ENCODE measurements at regions not wholly inside any gene's neighbourhood (a gene's known extent, or its start where the extent isn't known, plus 50 kb on each side); places are given as distances from the start of the nearest gene placed in this dataset.

DNA sequence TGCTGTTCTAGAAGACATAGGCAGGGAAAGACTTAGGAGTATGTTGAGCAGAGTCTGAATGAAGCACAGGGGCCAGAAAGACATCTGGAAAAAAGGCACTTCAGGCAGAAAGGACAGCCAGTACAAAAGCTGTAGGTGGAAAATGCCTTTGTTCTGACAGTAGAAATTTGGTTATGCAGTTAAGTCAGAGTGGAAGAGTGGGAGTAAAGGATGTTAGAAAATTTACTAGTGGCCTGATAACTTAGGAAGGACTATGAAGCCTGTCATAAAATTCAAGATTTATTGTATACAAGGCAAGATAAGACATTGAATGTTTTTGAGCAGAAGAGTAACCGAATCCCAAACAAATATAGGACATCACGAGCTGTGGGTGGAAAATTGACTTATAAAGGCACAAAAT is 987.9 kb downstream of the PLA2G4A start:
- TF ChIP-seq RFX5 (IDR thresholded peaks at IDR 0.05) (no peak), KDM5A (IDR thresholded peaks at IDR 0.05) (no peak)
- TF ChIP-seq, protein P1, sequence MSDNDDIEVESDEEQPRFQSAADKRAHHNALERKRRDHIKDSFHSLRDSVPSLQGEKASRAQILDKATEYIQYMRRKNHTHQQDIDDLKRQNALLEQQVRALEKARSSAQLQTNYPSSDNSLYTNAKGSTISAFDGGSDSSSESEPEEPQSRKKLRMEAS (IDR thresholded peaks at IDR 0.05) = no peak

Measured in A549 (cell line).